ENCODE measurements at regions not wholly inside any gene's neighbourhood (a gene's known extent, or its start where the extent isn't known, plus 50 kb on each side); places are given as distances from the start of the nearest gene placed in this dataset.

DNA sequence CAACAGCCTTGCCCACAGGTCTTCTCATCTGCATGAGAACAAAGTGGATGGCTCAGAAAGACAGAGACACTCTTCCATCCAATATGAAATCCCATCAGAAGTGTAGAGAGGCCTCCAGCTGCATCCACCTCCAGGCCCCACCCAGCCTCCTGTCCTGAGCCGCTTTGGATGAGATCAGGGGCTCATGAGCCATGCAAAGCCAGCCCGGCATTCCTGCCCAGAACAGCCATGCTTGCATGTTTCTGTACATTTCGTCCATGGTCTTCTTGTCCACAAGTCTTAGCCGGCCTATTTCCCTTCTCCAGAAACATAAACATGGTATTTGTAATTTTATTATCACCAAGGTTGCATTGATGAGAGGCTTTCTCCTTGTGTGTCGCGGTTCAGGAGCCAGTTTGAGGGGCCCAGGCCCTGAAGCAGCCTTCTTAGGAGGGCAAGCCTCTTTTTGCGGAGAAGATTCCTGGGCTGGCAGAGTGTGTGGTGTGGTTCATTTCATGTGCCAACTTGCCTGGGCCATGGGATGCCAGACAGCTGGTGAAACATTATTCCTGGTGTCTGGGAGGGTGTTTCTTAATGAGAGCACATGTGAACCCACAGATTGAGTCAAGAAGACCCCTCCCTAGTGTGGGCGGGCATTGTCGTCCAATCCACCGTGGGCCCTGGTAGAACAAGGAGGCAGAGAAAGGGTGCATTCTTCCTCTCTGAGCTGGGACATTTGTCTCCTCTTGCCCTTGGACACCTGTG lies 928.9 kb downstream of the TBC1D22A start:
- H3K27ac ChIP-seq, result no peak overlapping the region
- TF ChIP-seq, protein P1, sequence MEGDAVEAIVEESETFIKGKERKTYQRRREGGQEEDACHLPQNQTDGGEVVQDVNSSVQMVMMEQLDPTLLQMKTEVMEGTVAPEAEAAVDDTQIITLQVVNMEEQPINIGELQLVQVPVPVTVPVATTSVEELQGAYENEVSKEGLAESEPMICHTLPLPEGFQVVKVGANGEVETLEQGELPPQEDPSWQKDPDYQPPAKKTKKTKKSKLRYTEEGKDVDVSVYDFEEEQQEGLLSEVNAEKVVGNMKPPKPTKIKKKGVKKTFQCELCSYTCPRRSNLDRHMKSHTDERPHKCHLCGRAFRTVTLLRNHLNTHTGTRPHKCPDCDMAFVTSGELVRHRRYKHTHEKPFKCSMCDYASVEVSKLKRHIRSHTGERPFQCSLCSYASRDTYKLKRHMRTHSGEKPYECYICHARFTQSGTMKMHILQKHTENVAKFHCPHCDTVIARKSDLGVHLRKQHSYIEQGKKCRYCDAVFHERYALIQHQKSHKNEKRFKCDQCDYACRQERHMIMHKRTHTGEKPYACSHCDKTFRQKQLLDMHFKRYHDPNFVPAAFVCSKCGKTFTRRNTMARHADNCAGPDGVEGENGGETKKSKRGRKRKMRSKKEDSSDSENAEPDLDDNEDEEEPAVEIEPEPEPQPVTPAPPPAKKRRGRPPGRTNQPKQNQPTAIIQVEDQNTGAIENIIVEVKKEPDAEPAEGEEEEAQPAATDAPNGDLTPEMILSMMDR (conservative IDR thresholded peaks at IDR 0.05), result no peak

GRCh38 chr22:47690586-47690985 lies 928.1 kb downstream of the TBC1D22A start:
- H3K27ac ChIP-seq, result no peak overlapping the region
- TF ChIP-seq, protein P1 (conservative IDR thresholded peaks at IDR 0.05), result no peak

GRCh38 chr22:47690166-47690565 lies 927.7 kb downstream of the TBC1D22A start:
- TF ChIP-seq, protein P1 (conservative IDR thresholded peaks at IDR 0.05), result no peak
- H3K27ac ChIP-seq, result no peak overlapping the region

- H3K27ac ChIP-seq, result no peak overlapping the region
- TF ChIP-seq, protein P1 (conservative IDR thresholded peaks at IDR 0.05), result no peak
These were observed 925.3 kb downstream of the TBC1D22A start for GRCh38 chr22:47687776-47688175.

DNA sequence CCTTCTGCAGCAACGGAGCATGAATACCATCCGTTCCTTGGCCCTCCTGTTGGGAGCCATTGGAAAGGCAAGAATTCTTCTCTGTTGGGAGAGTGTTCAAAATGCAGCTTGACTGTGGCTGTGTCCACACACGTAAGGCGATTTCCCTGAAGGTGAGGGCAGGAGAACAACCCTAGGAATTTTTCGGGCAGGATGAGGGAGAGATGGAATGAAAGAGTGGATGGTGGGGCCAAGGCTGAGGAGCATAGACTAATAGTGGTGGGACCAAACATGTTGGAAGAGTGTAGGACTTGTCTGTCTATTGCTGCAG lies 924.9 kb downstream of the TBC1D22A start:
- H3K27ac ChIP-seq, result no peak overlapping the region
- TF ChIP-seq, protein P1 (conservative IDR thresholded peaks at IDR 0.05), result no peak

GRCh38 chr22:47686594-47687345 lies 924.3 kb downstream of the TBC1D22A start:
- no peak overlapping the region for H3K27ac ChIP-seq

More at GRCh38 chr22:47686594-47687345, 924.3 kb downstream of the TBC1D22A start:
- TF ChIP-seq, protein P1 (conservative IDR thresholded peaks at IDR 0.05), result no peak

All from VCaP (cell line).